ENCODE measurements at regions not wholly inside any gene's neighbourhood (a gene's known extent, or its start where the extent isn't known, plus 50 kb on each side); places are given as distances from the start of the nearest gene placed in this dataset.

DNA sequence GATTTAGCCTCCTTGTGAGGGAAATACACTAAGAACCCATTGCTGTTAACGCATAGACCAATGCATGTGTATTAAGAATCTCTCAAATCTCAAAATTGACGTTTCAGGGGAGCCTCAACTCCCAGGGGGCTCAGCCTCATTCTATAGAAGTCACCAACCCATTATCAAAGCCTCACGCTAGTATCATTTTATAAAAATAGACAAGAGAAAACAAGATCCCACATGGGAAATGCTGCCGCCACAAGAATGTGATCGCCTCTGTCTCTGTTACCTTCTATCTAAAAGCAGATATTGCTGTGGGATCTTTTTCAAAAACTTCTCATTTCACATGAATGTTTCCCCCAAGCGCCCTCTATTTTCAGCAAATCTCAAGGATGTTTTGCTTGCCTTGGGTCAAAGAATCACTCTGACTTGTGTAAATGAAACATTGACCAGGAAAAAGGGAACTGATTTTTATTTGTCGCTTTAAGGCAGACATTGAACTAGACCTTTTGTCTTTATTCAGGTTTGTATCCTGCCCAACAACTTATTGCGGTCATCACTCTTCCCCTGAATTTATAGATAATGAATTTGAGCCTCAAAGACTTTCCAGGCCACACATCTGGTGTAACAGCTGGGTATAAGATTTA lies 679.0 kb upstream of the ID2 start:
- Histone ChIP-seq H3K36me3 (ENCODE audit: control insufficient read depth, insufficient read depth, low read length) (no peaks in the 10 kb centered on the region), H3K4me3 (replicated peaks; ENCODE audit: low read depth, low read length) (no peak overlapping the region), H3K27me3 (replicated peaks; ENCODE audit: control insufficient read depth, insufficient read depth, low read length) (no peaks in the 10 kb centered on the region)
- DNase-seq (ENCODE audit: extremely low read depth, insufficient read length) = peak; percentile 24
- TF ChIP-seq CTCF (IDR thresholded peaks at IDR 0.05; ENCODE audit: insufficient read depth, low read length, poor library complexity, severe bottlenecking) = no peak

DNA sequence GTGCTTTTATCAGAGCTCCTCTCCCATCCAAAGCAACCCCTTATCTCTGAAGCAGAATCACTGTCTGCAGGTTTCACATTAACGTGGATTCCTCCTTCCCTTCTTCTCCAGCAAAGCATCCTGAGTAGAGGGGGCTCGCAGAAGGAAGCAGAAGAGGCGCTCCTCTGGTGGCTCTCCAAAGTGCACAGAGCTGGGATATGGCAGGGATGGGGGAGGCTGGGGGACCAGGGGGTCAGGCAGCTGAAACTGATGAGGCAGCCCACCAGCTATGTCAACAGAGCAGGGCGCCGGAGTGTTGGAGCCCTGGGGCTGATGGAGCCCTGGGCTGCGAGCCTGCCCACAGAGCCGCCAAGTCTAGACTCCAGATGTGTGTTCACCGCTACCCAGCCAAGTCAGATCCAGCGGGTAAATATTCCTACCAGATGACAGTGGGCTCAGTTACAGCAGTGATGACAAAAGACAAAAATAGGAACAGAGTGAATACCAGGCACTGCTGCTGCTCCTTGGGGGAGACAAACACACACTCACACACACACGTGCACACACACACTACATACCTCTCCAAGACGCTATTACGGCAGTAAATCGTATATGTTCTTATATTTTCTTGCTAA lies 678.3 kb upstream of the ID2 start:
- Histone ChIP-seq H3K27me3 (replicated peaks; ENCODE audit: control insufficient read depth, insufficient read depth, low read length) (no peaks in the 10 kb centered on the region), H3K36me3 (ENCODE audit: control insufficient read depth, insufficient read depth, low read length) (no peaks in the 10 kb centered on the region), H3K4me3 (replicated peaks; ENCODE audit: low read depth, low read length) (no peak overlapping the region)
- no peak for TF ChIP-seq CTCF (IDR thresholded peaks at IDR 0.05; ENCODE audit: insufficient read depth, low read length, poor library complexity, severe bottlenecking)
- no peak for DNase-seq (ENCODE audit: extremely low read depth, insufficient read length)

DNA sequence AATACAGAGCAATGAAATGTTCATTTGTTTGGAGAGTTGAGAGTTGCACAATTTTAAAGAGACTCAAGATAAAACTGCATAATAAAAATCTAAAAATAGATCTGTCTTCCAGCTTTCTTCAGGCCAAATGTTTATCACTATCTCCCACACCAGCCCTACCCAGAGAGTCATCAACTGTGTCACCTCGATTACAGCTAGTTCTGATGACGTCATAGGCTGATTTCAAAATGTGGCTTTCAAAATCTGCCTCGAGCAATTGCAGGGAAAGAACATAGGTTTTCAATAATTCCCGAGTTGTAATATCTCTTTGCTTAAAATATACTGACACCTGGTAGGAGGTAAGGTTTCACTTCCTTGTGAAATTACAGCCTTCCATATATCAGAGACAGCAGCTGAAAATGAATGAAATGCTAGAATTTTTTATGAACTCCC lies 677.6 kb upstream of the ID2 start:
- no peak for DNase-seq (ENCODE audit: extremely low read depth, insufficient read length)
- no peaks in the 10 kb centered on the region for H3K27me3 ChIP-seq (replicated peaks; ENCODE audit: control insufficient read depth, insufficient read depth, low read length)
- H3K4me3 ChIP-seq (replicated peaks; ENCODE audit: low read depth, low read length) = no peak overlapping the region
- H3K36me3 ChIP-seq (ENCODE audit: control insufficient read depth, insufficient read depth, low read length) = no peaks in the 10 kb centered on the region
- TF ChIP-seq CTCF (IDR thresholded peaks at IDR 0.05; ENCODE audit: insufficient read depth, low read length, poor library complexity, severe bottlenecking) = no peak

- Histone ChIP-seq H3K36me3 (ENCODE audit: control insufficient read depth, insufficient read depth, low read length) (no peaks in the 10 kb centered on the region), H3K4me3 (replicated peaks; ENCODE audit: low read depth, low read length) (no peak overlapping the region), H3K27me3 (replicated peaks; ENCODE audit: control insufficient read depth, insufficient read depth, low read length) (no peaks in the 10 kb centered on the region)
- no peak for DNase-seq (ENCODE audit: extremely low read depth, insufficient read length)
- TF ChIP-seq CTCF (IDR thresholded peaks at IDR 0.05; ENCODE audit: insufficient read depth, low read length, poor library complexity, severe bottlenecking) = no peak
Observed at GRCh38 chr2:8006181-8006580, 675.7 kb upstream of the ID2 start.

GRCh38 chr2:8006626-8007025 lies 675.2 kb upstream of the ID2 start:
- Histone ChIP-seq H3K27me3 (replicated peaks; ENCODE audit: control insufficient read depth, insufficient read depth, low read length) (no peaks in the 10 kb centered on the region), H3K4me3 (replicated peaks; ENCODE audit: low read depth, low read length) (no peak overlapping the region), H3K36me3 (ENCODE audit: control insufficient read depth, insufficient read depth, low read length) (no peaks in the 10 kb centered on the region)
- no peak for TF ChIP-seq CTCF (IDR thresholded peaks at IDR 0.05; ENCODE audit: insufficient read depth, low read length, poor library complexity, severe bottlenecking)
- DNase-seq (ENCODE audit: extremely low read depth, insufficient read length) = no peak
